ENCODE measurements at regions not wholly inside any gene's neighbourhood (a gene's known extent, or its start where the extent isn't known, plus 50 kb on each side); places are given as distances from the start of the nearest gene placed in this dataset.
A peak's percentile ranks its signal among the peaks of the same experiment; 100 is the strongest.
"Not testable (repeated sequence)": the region's sequence is repeated elsewhere in the genome, so short reads cannot be mapped to it uniquely, and the experiment has no call there.

DNA sequence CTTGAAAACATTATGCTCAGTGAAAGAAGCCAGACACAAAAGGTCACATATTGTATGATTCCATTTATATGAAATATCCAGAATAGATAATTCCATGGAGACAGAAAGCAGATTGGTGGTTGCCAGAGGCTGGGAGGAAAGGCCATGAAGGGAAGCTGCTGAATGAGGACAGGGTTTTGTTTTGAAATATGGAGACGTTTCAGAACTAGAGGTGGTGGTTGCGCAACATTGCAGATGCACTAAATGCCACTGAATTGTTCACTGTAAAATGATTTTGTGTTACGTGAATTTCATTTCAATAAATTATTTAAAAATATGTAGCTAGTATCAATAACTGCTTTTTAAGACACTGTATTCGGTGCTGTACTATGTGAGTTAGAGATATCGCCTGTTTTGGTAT is 101.7 kb upstream of the ZNF236 start:
- no peak for DNase-seq (ENCODE audit: low read depth)

DNA sequence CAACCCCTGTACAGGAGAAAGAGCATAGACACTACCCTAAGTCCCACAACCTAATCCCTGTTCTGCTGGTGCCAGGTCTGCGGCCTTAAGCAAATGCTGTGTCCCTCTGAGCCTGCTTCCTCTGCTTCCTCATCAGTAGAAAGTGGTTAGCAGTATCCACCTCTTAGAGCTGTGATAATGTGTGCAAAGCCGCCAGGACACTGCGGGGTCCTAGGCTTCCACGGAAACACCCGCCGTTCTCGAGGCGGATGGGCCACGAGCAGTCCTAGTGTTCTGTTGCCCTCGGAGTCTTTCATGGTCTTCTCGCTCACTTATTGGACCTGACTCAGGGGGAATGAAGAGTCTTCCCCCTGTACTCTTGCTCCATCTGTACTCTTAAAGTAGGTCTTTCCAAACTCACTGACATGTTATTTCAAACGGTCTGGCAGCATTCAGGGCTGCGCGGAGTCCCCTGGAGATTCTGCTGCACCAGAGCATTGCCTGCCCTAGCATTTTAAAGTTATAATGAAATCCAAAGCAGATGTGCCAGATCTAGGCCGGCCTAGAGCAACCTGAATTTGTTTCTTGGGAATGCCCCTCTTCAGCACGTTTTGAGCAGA is 107.2 kb upstream of the ZNF236 start:
- no peak for DNase-seq (ENCODE audit: low read depth)

GRCh38 chr18:76713432-76713831 is 108.9 kb upstream of the ZNF236 start:
- no peak for DNase-seq (ENCODE audit: low read depth)

DNA sequence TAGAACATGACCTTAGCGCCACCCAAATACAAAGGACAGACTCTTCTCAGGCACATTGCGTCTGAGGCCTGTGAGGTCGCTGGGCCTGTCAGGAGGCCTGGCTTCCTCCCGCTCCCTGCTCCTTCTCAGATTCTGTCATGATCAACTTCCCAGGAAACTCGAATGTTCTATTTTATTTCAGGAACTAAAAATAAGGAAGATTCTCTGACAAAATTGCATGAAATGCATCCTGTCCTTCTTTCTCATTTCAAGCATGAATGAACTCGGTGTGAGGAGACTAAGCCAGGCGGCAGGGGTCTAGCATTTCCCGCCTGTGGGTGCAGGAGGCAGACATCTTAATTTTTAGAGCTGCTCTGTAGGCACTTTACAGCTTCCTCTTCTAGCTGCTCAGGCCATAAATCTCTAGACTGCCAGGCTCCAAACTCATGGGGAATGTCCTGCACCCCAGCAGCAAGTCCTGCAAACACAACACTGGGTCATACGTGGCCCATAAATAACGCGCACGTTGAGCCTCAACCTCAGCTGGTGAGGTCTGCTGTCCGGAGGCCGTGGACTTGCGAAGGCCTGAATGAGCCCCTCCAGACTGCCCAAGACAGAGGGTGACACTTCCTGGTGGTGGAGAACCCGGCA is 109.7 kb upstream of the ZNF236 start:
- no peak for DNase-seq (ENCODE audit: low read depth)

- DNase-seq (ENCODE audit: low read depth): no peak
These were observed 111.5 kb upstream of the ZNF236 start for GRCh38 chr18:76710646-76711520.

- DNase-seq (ENCODE audit: low read depth): peak; percentile 28
These were observed 112.4 kb upstream of the ZNF236 start for GRCh38 chr18:76709659-76710645.

GRCh38 chr18:76708722-76709353 is 113.5 kb upstream of the ZNF236 start:
- no peak for DNase-seq (ENCODE audit: low read depth)

DNA sequence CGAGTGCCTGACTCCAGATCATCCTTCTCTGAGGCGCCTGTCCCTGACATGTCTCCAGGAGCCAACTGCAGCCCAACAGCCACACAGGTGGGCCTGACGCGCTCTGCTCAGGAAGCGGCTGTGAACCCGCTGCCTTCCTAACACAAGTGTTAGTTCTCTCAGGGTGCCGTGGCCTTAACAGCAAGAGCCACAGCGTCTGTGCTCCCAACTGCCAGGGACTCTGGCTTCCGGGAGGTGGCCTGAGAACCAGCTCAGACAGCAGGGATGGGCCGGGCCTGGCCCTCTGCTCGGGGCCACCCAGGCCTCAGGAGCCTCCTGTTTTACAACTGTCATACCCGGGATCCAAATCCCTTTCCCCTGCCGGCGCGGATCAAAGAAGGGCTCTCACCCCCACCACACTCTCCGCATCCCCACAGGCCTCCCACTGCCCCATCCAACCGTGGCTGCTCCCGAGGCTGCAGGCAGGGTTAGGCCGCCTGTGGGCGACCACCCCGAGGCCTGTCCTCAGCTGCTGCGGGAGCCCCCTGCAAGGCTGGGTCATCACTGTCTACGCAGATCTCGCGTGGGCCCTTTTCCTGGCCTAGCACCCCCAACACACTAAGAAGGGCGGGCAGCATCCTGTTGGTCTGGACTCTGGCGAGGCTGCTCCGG is 114.2 kb upstream of the ZNF236 start:
- no peak for DNase-seq (ENCODE audit: low read depth)

GRCh38 chr18:76707534-76707933 is 114.8 kb upstream of the ZNF236 start:
- DNase-seq (ENCODE audit: low read depth): no peak

- not testable (repeated sequence) for DNase-seq (ENCODE audit: low read depth)
These were observed 117.8 kb upstream of the ZNF236 start for GRCh38 chr18:76704589-76704988.

DNA sequence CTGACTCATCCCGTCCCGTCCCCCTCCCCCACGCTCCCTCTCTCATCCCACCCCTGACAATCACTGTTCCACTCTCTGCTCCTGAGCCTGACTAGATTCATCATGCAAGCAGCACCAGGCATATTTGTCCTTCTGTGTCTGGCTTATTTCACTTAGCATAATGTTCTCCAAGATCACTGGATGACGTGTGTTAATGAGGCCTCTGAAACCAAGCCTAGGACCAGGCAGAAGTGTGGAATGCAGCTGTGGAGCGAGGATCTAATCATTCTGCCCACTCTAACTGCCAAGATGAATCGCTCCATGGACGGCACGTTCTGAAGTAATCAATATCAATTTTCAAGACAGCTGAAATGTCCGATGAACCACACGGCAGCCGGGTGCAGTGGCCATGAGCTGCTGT is 122.4 kb upstream of the ZNF236 start:
- no peak for DNase-seq (ENCODE audit: low read depth)

GRCh38 chr18:76697441-76697901 is 124.9 kb upstream of the ZNF236 start:
- no peak for DNase-seq (ENCODE audit: low read depth)

DNA sequence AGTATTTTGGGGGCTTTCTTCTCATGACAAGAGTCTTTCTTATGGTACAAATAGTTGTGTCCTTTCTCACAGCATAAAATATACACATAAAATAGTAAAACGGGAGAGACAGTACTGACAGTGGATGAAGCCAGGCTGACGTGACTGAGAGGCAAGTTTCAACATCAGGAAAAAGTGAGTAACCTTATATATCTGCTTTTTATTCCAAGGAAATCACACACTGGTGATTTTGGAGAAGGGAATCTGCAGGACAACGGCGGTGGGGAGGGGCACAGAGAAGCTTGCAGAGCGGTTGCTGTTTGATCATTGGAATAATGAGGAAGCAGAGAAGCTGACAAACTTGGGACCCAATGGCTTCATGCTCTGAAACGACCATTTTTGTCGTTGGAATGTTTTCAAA is 130.6 kb upstream of the ZNF236 start:
- no peak for DNase-seq (ENCODE audit: low read depth)

GRCh38 chr18:76689646-76690264 is 132.6 kb upstream of the ZNF236 start:
- DNase-seq (ENCODE audit: low read depth): no peak

GRCh38 chr18:76688724-76689472 is 133.5 kb upstream of the ZNF236 start:
- DNase-seq (ENCODE audit: low read depth): no peak

DNA sequence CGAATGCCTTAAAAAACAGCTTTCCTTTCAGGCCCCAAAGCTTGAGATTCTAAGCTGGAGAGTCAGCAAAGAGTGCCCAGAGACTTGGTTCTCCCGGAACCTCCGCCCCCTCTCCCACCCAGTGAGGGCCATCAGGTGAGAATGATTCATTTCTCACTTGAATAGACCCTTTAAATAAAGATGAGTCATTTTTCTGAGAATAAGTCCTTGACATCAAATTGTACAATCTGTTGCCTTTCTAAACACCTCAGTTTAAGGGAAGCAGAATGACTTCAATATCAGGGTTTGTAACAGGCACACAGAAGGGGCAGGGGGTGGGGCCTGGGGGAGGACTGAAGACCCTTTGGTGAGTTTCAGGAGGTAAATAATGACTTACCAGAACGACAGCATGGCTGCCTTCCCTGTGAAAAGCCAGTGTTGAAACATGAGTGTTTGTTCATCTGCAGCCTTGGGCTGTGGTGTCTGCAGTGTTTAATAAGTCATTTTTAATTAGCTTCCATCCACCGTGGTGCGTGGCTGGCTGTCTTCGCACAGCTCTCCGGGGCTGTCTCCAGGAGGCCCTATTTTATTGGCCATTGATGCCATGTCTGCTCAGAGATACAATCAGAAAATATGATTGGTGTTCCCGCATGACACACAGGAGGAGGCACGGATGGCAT is 134.9 kb upstream of the ZNF236 start:
- DNase-seq (ENCODE audit: low read depth): peak; percentile 26

DNA sequence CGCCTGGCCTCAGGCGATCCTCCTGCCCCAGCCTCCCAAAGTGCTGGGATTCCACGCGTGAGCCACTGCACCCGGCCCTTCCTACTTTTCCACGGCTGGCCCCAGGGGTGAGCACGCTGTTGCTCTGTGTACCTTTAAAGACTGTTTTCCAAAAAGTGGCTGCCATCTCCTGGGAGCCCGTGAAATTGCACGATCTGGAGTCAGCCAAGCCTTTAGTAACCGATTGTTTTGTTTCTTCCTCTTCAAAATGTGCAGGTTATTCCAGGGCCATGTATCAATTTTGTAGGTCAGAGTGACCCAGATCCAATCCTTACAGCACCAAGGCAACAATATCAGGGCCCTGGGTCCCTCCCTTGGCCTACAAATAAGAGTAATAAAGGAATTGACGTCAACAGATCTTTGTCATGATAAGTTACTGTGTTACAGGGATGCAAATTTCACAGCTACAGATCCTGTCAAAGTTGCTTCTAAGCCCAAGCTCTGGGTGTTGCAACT is 135.6 kb upstream of the ZNF236 start:
- DNase-seq (ENCODE audit: low read depth): no peak

DNA sequence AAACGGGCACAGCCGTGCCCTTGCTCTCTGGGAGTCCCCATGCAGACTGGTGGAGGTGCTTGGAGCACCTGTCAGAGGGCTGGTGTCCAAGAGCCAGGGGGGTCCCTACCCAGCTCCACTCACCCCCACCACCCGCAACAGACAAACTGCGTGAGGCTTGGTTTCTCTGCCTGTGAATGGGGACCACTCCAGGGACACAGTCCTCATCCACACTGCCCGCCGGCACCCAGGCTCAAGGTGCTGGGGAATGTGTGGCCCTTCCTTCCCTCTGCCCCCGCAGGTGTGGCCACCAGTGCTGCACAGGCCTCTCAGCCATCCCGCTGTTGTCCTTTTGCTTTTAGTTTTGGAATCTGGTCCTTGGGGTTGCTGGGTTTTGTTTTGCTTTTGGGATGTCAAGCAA is 136.5 kb upstream of the ZNF236 start:
- DNase-seq (ENCODE audit: low read depth): no peak

- no peak for DNase-seq (ENCODE audit: low read depth)
These were observed 137.0 kb upstream of the ZNF236 start for GRCh38 chr18:76685402-76685801.

Data from stimulated activated CD8-positive, alpha-beta memory T cell treated with anti-CD3 and anti-CD28 coated beads, Interleukin-4, amount 100 ng/mL, for 24 hours (primary cell).